ENCODE measurements at regions not wholly inside any gene's neighbourhood (a gene's known extent, or its start where the extent isn't known, plus 50 kb on each side); places are given as distances from the start of the nearest gene placed in this dataset.
"Not testable (repeated sequence)": the region's sequence is repeated elsewhere in the genome, so short reads cannot be mapped to it uniquely, and the experiment has no call there.

DNA sequence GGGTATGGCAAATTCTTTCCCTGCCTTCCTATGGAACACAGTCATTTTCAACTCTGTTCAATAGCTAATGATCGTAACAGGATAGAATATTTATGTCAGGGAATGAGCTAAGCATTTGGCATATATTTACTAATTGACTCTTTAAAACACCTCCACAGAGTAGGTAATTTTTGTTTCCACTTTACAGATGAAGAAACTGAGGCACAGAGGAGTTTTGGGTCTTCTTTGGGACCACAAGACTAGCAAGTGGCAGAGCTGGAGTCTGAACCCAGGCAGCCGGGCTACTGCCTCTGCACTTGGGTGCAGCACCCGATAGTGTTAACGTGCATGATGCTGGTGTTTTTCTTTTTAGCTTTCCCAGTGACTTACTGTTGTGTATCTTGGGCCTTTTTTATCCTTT, 384.0 kb downstream of the SFMBT2 start:
- DNase-seq = no peak

DNA sequence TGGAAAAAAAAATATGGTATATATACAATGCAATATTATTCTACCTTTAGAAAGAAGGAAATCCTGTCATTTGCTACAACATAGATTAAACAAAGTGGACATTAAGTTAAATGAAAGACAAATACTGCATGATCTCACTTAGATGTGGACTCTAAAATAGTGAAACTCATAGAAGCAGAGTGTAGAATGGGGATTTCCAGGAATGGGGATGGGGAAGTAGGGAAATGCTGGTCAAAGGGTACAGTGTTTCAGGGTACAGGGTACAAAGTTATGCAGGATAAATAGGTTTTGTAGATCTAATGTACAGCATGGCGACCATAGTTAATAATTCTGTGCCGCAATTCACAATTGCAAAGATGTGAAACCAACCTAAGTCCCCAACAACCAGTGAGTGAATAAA, 385.5 kb downstream of the SFMBT2 start:
- DNase-seq = no peak

DNA sequence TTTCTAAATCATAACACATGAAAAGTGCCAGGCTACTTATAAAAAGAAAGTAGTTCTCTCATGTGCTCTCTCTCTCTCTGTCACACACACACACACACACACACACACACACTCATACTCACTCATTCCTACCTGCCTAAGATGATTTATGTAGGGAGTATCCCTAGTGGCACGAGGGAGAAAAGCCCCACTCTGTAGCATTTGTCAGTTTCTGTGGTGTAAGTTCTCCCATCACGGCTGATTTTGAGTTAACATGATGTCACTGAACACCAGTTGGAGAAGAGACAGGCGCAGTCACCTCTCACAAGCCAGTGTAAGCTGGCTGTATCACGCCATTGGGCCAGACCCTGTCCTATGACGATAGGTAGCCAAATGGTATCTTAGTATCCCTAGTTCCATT, 395.4 kb downstream of the SFMBT2 start:
- DNase-seq = no peak

DNA sequence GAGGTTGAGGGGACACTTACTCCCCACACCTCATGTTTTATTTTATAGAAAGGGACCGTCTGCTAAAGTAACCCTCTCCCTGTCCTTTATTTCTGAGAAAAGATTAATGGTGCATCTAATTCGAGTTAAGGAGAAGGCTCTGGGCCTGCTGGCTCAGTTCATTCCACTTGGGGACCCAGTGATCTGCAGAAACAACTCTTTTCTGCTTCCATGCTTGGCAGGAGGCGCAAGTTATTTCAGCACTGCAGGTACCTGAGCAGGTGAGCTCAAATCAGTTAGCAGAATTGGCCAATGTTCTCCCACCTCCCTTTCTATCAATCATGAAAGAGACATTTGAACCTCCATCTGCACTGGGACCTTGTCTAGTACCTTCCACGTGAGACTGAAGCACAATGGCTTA, 396.1 kb downstream of the SFMBT2 start:
- DNase-seq = no peak

DNA sequence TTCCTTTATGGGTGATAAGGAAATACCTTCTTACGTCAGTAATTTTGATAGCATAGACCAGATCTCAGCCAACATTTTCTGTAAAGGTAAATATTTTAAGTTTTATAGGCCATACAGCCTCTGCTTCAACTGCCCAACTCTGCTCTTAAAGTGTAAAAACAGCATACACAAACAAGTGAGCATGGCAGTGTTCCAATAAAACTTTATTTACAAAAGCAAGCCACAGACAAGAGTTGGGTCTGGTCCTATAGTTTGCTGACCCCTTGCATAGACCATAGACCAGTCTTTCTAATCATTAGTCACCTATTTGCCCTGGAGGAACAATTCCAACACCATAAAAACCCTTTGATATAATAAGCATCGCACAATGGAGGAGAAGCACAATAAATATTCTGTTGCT, 398.8 kb downstream of the SFMBT2 start:
- DNase-seq = no peak

DNA sequence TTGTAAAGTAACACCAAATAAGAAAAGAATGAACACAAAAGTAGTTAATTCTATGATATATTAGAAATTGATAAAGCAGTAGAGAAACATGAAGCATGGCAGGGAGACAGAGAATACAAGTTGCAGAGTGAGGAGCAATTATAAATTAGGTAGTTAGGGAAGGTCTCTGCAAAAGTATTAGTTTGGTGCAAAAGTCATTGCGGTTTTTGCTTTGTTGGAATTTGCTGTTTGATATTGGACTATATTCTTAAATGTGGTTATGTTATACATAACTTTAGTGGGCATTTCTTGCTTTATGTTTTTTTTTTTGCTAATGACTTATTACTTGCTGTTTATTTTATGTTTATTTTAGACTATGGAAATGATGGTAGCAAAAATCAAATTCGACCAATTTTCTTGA, 402.2 kb downstream of the SFMBT2 start:
- DNase-seq = no peak

DNA sequence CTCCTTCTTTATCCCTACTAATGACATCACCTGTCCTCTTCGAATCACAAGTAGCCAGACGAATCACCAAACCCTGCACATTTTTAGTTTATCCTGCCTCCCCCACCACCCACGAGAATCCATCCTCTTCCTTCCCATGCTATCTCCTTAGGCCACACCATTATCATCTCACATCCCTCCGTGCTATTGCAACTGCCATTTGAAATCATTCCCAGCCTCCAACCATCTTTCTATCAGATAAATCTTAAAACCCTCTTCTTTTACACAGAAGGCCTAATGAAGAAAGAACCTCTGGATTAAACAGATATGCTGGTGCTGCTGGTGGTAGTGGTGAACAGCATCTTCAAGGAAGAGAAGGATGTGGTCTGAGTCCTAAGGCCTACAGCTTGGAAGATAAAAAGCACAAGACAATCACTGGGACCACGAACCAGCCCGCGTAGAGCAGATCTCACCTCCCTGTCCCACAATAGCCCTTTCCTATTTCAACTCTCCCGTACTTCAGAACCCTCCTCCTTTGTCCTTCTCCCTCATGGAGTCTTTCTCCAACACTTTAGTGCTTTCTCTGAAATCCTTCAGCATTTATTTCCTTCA, 403.1 kb downstream of the SFMBT2 start:
- no peak for DNase-seq

DNA sequence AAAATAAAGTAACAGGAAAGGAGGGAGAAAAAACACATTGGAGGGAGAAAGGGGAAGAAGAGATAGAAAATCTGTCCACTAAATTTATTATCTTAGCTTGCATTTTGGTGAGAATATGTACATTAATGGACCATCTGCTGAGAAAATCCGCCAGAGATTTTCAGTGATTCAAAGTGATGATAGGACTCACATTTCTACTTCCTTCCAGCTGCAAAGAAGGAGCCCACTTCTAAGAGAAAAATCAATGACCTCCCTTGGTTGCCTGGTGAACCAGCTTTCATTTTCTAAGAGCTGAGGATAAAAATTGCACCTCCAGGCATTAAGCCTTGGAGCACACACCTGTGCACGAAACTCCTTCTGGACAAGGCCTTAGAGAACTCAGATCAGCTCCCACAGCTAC, 404.3 kb downstream of the SFMBT2 start:
- no peak for DNase-seq

DNA sequence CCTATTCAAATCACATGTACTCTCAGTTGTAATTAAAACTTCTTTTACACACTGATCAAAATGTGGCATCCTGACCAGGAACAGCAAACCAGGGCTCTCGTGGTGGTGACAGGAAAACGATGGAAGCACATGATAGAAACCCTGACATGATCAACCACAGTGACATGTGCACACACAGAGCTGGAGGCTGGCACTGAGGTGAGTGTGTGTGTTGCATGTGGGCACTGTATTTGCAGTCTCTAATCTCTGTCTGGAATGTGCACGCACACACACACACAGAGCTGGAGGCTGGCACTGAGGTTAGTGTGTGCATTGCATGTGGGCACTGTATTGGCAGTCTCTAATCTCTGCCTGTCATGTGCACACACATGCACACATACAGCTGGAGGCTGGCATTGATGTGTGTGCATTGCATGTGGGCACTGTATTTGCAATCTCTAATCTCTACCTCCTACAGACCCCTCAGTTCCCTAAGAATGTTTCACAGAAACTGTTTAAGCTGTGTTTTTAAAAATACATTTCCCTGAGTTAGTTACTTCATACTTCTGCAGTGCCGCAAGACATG, 406.9 kb downstream of the SFMBT2 start:
- DNase-seq = no peak

DNA sequence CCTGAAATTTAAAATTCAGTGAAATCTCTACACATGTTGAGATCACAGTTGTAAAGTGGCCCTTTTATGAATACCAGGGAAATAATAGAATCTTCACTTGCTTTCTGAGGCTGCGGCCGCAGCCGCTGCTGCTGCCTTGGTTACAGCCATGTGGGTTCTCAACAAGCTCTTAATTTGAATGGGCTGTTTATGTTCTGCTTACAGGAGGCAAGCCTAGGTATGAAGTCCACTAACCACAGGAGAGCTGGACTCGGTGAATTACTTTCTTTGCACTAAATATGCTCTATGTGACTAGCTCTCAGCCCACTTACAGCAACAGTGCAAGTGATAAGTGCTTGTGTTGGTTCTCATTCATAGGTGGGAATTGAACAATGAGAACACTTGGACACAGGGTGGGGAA, 410.8 kb downstream of the SFMBT2 start:
- DNase-seq = no peak

DNA sequence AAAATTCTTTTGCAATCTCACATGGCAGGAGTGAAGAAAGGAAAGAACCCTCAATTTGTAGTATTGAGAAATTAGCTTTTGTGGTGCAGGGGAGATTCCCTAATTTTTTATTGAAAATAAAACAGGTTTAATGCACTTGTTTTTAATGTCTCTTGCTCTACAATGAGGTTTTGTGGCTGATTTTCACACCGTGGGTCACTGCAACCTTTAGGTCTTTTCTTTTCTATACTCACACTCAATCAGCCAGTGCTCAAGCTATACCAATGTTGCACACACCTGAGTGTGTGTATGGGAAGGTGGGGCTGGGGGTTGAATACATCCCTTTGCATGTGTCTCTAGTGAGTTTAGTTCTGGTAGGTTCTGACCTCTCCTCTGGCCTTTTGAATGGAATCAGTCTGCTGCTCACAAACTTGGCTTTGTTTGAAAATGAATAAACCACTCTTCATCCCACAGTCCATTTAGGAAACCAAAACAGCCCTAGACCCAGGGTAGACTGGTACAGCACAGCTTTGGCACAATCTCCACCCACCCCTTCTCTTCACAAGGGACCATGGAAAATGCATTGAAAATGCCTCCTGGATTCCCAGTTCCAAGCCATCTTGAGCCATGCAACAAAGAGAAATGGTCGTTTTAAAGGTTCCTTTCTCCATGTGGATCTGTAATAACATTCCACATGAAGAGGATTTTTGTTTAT, 411.5 kb downstream of the SFMBT2 start:
- DNase-seq = no peak

DNA sequence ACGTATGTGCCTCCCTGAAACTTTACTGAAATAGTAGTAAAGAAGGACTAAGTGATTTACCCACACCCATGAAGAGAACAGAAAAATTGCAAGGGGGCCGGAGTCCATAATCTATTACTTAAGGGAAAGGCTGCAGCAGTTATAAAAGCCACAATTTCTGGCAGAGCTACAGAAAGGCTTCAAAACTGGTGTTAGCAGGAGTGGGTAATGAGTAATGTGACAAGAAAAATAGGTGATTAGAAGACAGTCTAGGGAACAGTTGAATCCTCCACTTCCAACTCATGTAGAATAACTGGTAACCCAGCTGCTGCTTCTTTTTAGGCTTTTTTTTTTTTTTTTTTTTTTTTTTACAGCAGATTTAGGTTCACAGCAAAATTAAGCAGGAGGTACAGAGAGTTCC, 413.3 kb downstream of the SFMBT2 start:
- DNase-seq = no peak

DNA sequence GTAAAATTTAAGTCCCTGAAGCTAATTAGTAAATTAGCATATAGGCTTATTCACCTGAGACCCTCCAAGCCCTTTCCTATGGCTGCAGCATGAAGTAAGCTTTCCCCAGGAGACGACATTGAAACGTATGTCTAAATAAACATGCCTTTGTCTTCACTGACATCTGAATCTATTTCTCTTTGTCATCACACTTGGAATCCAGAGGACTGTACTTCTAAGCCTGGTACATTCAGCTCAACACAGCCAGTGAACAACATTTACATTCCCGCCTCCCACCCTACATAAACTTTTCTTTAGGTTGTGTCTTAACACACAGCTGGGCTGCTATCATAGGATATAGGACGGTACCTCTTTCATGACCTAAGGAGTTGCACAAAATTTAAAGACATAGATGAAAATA, 414.4 kb downstream of the SFMBT2 start:
- DNase-seq = no peak

DNA sequence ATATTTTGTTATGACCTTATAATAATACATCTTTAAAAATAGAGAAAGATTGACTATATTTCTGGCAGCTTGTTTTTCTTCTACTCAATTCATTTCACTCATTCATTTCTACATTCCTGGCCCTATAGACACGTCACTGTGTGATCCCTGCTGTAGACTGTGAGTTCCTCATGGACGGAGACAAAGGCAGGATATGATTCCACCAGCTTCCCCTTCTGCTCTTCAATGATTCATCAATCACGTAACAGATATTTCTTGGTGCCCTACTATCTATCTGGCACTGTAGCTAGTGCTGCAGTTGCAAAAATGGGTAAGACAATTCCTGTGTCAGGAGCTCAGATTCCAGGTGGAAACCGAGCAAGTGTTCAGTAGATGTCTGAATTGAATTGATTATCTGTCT, 415.0 kb downstream of the SFMBT2 start:
- no peak for DNase-seq

DNA sequence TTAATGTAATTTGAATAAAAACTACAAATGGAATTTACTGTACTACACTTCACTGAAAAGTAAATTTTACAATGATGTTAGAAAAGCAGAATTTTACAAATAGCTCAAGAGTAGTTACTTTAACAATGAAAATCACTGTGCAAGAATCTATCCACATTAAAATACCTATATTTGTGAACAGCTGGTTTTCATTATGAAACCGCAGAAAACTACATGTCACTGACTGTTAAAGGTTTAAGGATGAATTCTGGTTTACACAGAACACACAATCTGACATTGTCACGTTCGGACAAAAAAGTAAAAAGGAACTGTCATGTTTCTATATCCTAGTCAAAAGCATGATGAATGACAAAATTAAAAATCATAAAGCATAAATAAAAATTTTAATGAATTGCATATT, 415.3 kb upstream of the PRKCQ start:
- DNase-seq = no peak

DNA sequence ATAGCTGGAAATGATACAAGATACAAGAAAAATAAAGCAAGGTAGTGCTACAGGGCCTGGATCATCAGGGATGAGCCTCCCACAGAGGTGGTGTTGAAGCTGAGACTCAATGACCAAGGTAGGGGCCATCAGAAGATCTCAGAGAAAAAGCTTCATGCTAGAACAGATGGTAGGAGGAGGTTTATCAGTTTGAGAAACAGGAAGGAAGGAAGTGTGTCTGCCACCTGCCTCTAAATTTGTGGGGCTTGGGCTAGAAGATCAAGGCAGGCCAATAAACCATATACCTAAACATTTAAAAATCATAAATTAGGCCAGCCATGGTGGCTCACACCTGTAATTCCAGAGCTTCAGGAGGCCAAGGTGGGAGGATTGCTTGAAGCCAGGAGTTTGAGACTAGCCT, 410.8 kb upstream of the PRKCQ start:
- no peak for DNase-seq

DNA sequence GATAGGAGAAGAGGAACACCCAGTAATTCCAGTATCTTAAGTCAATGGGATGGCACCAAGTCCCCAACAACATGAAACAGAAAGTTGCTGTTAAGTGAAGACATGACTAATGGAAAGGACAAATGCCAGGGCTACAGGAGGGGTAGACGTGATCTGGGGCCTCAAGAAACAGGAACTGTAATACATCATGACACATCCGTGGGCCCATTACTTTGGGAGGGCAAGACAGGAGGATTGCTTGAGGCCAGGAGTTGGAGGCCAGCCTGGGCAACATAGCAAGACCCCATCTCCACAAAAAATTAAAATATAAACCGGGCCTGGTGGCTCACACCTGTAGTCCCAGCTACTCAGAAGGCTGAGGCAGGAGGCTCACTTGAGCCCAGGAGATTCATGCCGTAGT, 408.6 kb upstream of the PRKCQ start:
- DNase-seq = no peak

DNA sequence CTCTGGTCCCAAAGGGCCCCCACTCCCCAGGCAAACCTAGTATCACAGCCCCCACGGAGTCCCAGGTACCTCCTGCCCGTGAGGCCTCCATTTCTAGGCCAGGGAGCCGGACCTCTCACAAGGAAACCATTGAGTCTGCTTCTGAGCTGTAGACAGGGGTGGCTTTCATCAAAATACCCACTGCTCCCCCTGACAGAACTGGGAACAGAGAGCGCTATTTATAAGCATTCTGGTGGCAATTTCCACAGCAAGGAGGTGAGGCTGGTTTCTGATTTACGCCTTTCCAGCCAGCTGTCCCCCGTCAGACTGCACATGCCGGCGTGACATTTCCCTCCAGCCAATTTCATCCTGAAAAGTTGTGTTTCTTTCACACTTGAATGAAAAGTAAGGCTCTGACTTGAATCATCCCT, 407.5 kb upstream of the PRKCQ start:
- DNase-seq = no peak

DNA sequence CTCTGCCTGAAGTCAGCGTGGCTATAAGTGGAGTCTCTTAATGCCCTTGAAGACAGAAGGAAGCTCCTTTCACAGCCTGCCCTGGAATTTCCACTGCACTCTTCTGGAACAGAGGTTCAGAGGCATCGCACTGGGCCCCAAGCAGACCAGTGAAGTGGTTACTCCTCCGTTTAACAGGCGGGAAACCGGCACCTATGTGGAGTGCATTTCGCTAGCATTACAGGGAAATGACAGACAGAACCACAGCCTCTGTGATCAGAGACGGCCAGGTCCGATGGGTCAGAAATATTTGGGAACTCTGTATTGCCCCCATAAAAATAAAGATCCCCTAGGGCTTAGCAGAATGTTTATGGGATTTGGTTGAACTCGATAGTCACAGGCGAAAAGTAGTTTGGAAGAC, 406.9 kb upstream of the PRKCQ start:
- DNase-seq = no peak

DNA sequence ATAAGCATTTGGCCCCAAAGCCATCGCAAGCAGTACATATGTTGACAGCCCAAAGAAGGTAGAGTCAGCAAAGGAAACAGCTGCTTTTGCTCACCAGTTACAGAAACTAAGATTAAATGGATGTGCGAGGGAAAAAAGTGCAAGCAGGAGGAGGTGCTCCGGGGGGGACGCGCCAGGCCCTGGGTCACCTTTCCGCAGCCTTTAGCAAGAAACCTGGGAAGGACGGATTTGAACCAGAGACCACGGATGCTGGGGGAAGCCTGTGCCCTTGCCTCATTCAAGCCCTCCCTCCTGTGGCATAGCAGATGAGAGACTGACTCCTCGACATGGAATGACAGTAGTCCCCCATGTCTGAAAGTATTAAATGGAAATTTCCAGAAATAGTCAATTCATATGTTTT, 405.6 kb upstream of the PRKCQ start:
- no peak for DNase-seq

DNA sequence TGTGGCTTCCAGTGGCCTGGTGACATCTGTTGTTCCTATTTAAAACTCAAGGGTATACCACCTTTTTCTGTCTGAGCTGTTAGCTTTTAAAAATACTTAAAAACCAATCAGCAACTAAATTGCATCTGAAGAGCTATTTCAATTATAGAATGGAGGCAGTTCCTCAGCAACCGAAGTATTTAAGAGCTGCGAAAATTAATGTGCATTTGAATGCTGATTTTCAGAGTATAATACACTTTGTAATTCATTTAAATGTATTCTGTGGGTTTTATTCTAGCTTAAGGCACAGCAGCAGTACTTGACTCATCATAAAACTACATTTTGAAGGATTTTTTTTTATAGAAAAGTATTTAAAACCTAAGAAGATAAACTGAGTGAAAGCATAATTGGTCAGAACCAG, 404.9 kb upstream of the PRKCQ start:
- no peak for DNase-seq

DNA sequence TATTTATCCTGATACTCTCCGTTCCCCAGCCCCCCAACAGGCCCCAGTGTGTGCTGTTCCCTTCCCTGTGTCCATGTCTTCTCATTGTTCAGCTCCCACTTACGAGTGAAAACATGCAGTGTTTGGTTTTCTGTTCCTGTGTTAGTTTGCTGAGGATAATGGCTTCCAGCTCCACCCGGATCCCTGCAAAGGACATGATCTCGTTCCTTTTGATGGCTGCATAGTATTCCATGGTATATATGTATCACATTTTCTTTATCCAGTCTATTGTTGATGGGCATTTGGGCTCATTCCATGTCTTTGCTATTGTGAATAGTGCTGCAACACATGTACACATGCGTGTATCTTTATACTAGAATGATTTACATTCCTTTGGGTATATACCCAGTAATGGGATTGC, 403.9 kb upstream of the PRKCQ start:
- not testable (repeated sequence) for DNase-seq

DNA sequence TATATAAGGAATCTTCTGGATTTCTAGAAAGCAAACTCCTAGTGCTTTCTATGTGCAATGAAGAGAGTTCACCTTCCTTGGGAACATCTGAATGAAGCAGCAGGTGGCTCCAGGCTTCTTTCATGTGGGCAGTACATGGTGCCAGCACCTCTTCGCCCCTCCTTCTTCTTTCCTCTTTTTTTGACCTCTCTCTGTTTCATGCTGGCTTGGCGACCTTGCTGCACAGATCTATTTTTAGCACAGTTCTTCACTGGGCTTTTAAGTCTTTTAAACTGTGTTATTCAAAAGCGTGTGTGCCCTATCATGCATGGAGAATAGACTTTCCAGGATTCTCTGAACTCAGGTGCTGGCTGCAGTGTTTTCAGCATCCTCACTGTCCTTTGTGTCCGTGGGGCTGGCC, 400.3 kb upstream of the PRKCQ start:
- DNase-seq = no peak

DNA sequence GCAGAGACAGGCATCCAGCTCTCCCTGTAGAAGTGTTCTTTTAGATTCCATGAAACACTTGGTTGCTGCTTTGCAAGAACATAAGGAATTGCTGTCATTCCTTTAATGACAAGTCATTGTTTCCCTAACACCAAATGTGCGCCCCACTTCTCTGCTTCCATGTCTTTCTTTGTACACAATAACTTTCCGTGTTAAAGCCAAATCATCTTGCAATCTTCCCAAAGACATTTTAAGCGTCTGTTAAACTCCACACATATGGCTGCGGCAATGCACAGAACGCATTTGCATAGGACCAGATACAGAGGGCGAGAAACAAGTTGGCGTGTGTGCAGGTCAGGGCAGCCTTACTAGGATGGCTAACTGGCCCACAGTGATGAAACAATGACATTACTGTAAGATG, 399.3 kb upstream of the PRKCQ start:
- DNase-seq = no peak

DNA sequence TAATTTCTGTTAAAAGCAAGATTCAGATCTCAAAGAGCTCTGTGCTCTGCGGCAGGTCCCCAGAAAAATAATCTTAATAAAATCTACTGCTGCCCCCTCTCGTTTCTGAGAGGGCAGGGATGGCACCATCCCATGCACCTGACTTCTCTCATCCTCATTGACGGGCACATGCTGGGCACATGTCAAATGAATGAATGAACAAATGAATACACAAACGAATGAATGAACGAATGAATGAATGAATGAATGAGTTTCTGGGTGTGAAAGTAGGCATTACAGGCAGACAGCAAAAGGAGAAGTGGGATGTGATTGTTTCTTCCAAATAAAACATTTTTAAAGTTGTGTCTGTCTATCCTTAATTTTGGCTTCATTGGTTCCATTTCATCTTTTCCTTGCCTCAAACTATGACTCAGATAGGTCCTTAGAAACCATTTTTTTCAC, 398.1 kb upstream of the PRKCQ start:
- no peak for DNase-seq
